Suprapubic skin (tissue), 4 donors: ENCODE measurements at regions not wholly inside any gene's neighbourhood (a gene's known extent, or its start where the extent isn't known, plus 50 kb on each side); places are given as distances from the start of the nearest gene placed in this dataset.

ENCODE experiments used
- DNase-seq, 2 donors: peaks; one replicate each; pipeline ENCODE4 v3.0.0-alpha.2; 2019; ENCODE audit warnings: low spot score in 2 of 2
- H3K27ac ChIP-seq: fragments of 200-600 bp; sonication (generic); one replicate; pipeline ENCODE4 v1.5.1; 2019
- H3K27me3 ChIP-seq: fragments of 200-600 bp; sonication (generic); one replicate; pipeline ENCODE4 v1.5.1; 2019
- H3K36me3 ChIP-seq: fragments of 200-600 bp; sonication (generic); one replicate; pipeline ENCODE4 v1.5.1; 2019
- H3K4me1 ChIP-seq: fragments of 200-600 bp; sonication (generic); one replicate; pipeline ENCODE4 v1.5.1; 2019
- H3K4me3 ChIP-seq: fragments of 200-600 bp; sonication (generic); one replicate; pipeline ENCODE4 v1.5.1; 2019; ENCODE audit warnings: mild to moderate bottlenecking
- H3K9me3 ChIP-seq: fragments of 200-600 bp; sonication (generic); one replicate; pipeline ENCODE4 v1.5.1; 2019
- EP300 ChIP-seq: sonication (generic); formaldehyde crosslinking; IDR thresholded peaks from one replicate; pipeline ENCODE4 v1.6.1; 2017; ENCODE audit warnings: antibody characterized with exemption
- POLR2A ChIP-seq, 2 donors: fragments of 450-650 bp; IDR thresholded peaks; one replicate each; pipeline ENCODE4 v1.6.1; 2017; ENCODE audit warnings: antibody characterized with exemption in 2 of 2, mild to moderate bottlenecking in 2 of 2, moderate library complexity in 2 of 2
- POLR2AphosphoS5 ChIP-seq, 3 donors: sonication (generic); formaldehyde crosslinking; IDR thresholded peaks; one replicate each; pipeline ENCODE4 v1.6.1; 2017; ENCODE audit warnings: antibody characterized with exemption in 3 of 3
- WGBS: methylation state at CpG from one replicate; pipeline ENCODE4 v1.1.5; 2018; 5-methylcytosine and 5-hydroxymethylcytosine counted together
- TF ChIP-seq, protein P1 (sequence below), 2 donors: fragments of 200-600 bp in 1 of 2; fragments of 450-650 bp in 1 of 2; sonication (generic) in 1 of 2; IDR thresholded peaks; one replicate each; pipeline ENCODE4 v1.5.1; 2016 to 2019; ENCODE audit warnings: antibody characterized with exemption in 2 of 2, mild to moderate bottlenecking in 1 of 2, moderate library complexity in 1 of 2

DNA sequence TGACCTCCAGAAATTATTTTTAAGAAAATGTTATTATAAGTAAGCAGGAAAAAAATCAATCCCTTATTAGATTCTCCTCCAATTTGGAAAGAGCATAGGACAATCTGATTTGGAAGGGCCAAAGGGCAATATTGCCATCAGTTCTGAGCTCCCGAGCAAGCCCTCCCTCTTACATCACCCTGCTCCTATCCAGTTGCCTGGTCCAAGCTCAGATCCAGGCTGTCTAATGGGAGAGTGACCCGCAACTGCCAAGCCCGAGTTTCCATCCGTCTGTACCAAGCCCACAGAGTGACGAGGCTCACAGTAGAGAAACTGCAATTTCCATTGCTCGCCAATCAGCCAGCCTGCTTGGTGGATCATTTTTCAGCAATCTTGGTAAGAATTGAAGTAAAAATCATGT, 187.7 kb downstream of the MEX3B start:
- TF ChIP-seq, protein P1, sequence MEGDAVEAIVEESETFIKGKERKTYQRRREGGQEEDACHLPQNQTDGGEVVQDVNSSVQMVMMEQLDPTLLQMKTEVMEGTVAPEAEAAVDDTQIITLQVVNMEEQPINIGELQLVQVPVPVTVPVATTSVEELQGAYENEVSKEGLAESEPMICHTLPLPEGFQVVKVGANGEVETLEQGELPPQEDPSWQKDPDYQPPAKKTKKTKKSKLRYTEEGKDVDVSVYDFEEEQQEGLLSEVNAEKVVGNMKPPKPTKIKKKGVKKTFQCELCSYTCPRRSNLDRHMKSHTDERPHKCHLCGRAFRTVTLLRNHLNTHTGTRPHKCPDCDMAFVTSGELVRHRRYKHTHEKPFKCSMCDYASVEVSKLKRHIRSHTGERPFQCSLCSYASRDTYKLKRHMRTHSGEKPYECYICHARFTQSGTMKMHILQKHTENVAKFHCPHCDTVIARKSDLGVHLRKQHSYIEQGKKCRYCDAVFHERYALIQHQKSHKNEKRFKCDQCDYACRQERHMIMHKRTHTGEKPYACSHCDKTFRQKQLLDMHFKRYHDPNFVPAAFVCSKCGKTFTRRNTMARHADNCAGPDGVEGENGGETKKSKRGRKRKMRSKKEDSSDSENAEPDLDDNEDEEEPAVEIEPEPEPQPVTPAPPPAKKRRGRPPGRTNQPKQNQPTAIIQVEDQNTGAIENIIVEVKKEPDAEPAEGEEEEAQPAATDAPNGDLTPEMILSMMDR (IDR thresholded peaks at IDR 0.05): no peak
- TF ChIP-seq POLR2AphosphoS5 (IDR thresholded peaks at IDR 0.05) (no peak), EP300 (no peak)
- Histone ChIP-seq H3K9me3 (no peaks in the 10 kb centered on the region), H3K36me3 (no peaks in the 10 kb centered on the region), H3K27me3 (no peaks in the 10 kb centered on the region), H3K4me1 (no peaks in the 10 kb centered on the region), H3K4me3 (no peak overlapping the region), H3K27ac (no peak overlapping the region)
- DNase-seq: no peak
- WGBS: 84% methylated on average over 6 of the region's 6 CpGs

DNA sequence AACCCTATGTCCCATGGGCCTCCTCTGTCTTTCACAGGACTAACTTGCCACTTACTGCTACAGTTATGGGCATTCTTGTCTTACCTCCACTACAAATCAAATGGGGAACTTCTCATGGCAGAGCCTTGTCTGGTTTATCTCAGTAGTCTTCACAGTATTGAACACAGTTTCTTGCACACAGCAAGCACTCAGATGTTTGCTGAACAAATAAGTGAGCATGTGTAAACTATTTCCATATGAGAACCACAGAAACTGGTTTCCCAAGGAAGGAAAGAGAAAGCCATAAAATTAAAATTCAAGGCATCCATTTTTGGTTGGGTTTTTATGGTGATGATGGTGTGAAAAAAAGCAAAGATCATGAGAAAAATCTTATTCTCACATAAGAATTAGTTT, 189.2 kb downstream of the MEX3B start:
- H3K27ac ChIP-seq: no peak overlapping the region
- H3K27me3 ChIP-seq: no peaks in the 10 kb centered on the region
- no peaks in the 10 kb centered on the region for H3K4me1 ChIP-seq
- H3K36me3 ChIP-seq: no peaks in the 10 kb centered on the region
- H3K4me3 ChIP-seq: no peak overlapping the region
- no peak for TF ChIP-seq POLR2AphosphoS5 (IDR thresholded peaks at IDR 0.05)
- TF ChIP-seq, protein P1 (IDR thresholded peaks at IDR 0.05): no peak
- no peak for TF ChIP-seq EP300
- no peak for TF ChIP-seq POLR2A (IDR thresholded peaks at IDR 0.05)
- H3K9me3 ChIP-seq: no peaks in the 10 kb centered on the region
- no peak for DNase-seq

DNA sequence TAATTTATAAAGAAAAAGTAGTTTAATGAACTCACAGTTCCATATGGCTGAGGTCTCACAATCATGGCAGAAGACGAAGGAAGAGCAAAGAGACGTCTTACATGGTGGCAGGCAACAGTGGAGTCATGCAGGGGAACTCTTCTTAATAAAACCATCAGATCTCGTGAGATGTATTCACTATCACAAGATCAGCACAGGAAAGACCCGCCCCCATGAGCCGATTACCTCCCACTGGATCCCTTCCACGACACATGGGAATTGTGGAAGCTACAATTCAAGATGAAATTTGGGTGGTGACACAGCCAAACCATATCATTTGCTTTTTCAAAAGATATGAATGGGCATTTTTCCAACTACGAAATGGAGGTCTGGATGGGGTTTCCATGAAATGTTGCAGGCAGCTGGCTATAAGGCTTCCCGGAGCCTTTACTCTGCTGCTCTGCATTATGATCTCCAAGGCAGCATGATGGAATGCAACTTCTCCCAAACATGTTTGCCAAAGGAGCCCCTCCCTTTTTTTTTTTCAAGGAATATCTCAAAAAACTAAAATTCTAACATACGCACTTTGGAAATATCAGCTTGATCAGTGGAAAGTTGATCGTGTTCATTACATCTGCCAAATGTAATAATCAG, 189.7 kb downstream of the MEX3B start:
- Histone ChIP-seq H3K27ac (no peak overlapping the region), H3K36me3 (no peaks in the 10 kb centered on the region), H3K27me3 (no peaks in the 10 kb centered on the region), H3K9me3 (no peaks in the 10 kb centered on the region), H3K4me1 (no peaks in the 10 kb centered on the region), H3K4me3 (no peak overlapping the region)
- WGBS: 79% methylated on average over 10 of the region's 10 CpGs
- DNase-seq: no peak
- TF ChIP-seq, protein P1 (IDR thresholded peaks at IDR 0.05): no peak
- TF ChIP-seq EP300 (no peak), POLR2A (IDR thresholded peaks at IDR 0.05) (no peak), POLR2AphosphoS5 (IDR thresholded peaks at IDR 0.05) (no peak)

DNA sequence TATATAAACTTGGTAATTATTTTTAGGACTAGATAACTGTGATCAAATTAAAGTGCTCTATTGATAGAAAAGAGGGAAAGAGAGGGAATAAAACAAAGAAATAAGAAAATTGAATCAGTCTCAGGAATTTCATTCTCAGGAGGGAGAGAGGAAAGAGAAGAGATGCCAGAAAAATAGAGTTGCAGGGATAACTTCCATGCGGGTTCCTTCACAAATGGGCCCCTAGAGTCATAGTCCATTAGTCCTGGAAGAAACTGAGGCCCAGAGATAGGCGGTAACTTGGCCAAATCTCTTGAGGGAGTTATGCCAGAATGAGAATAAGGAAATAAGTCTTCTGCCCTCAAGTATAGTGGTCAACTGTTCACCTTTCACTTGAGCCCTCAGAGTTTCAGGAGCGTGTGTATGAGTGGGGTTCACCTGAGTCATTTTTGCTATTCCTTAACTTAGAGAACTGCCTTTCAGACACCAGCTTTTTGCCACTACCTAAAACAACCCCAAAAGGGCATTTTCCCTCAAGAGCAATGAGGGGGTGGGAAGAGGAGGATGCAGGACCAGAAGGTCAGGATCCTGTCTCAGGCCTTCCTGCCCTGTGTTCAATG, 192.6 kb downstream of the MEX3B start:
- Histone ChIP-seq H3K27me3 (no peaks in the 10 kb centered on the region), H3K9me3 (no peaks in the 10 kb centered on the region), H3K27ac (no peak overlapping the region), H3K4me3 (no peak overlapping the region), H3K4me1 (no peaks in the 10 kb centered on the region), H3K36me3 (no peaks in the 10 kb centered on the region)
- no peak for TF ChIP-seq EP300
- TF ChIP-seq, protein P1 (IDR thresholded peaks at IDR 0.05): no peak
- no peak for TF ChIP-seq POLR2AphosphoS5 (IDR thresholded peaks at IDR 0.05)
- no peak for TF ChIP-seq POLR2A (IDR thresholded peaks at IDR 0.05)
- DNase-seq: no peak
- WGBS: 77% methylated on average over 3 of the region's 3 CpGs

DNA sequence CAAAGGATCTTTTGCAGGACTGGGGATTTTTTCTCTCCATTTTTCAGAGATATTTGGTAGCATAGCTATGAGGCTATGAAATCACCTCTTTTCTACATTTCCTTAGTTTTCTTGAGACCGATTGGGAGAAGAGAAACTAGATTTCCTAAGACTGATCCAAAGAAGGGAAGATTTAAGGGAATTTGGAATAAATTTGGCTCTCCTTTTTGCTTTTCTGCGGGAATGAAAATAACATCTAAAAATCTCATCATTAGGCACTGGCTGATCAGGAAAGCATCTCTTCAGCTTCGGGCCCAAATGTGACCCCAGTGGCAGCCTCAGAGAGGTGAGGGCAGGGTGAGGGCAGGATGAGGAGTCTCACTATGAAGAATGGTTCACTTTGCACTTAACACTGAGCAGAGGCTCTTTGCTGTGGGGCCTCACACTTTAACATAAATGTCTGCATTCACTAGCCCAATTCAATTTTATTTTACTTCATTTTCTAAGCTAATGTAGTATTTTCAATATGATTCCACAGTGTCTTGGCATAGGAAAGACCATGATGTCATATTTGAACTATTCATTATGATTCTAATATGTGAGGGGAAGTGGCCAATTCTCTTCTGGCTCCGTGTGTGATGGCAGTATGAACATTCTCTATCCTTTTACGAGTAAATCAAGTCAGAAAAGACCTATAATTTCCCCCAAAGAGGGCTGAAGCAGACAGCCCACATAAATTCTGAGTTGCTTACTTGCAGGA, 193.2 kb downstream of the MEX3B start:
- WGBS: 53% methylated on average over 5 of the region's 5 CpGs
- Histone ChIP-seq H3K4me3 (no peak overlapping the region), H3K27ac (no peak overlapping the region), H3K36me3 (no peaks in the 10 kb centered on the region), H3K9me3 (no peaks in the 10 kb centered on the region), H3K4me1 (no peaks in the 10 kb centered on the region), H3K27me3 (no peaks in the 10 kb centered on the region)
- no peak for TF ChIP-seq POLR2AphosphoS5 (IDR thresholded peaks at IDR 0.05)
- no peak for TF ChIP-seq EP300
- no peak for TF ChIP-seq POLR2A (IDR thresholded peaks at IDR 0.05)
- TF ChIP-seq, protein P1 (IDR thresholded peaks at IDR 0.05): no peak
- DNase-seq: no peak
